Mucosa of descending colon (tissue), 3 donors: ENCODE measurements at regions not wholly inside any gene's neighbourhood (a gene's known extent, or its start where the extent isn't known, plus 50 kb on each side); places are given as distances from the start of the nearest gene placed in this dataset.

ENCODE experiments used
- ATAC-seq: fragments of 200-7000 bp; cut with Tn5 transposase; one replicate; pipeline ENCODE4 v1.9.1; 2020; ENCODE audit warnings: mild to moderate bottlenecking, moderate library complexity
- DNase-seq, 3 donors: peaks; one replicate each; pipeline ENCODE4 v3.0.0-alpha.2; 2020
- H3K36me3 ChIP-seq: fragments of 200-600 bp; one replicate; pipeline ENCODE4 v1.8.0; 2021; ENCODE audit warnings: low read depth, mild to moderate bottlenecking
- H3K4me1 ChIP-seq: fragments of 200-600 bp; one replicate; pipeline ENCODE4 v1.8.0; 2021; ENCODE audit warnings: low read depth, mild to moderate bottlenecking
- H3K4me3 ChIP-seq: fragments of 200-600 bp; one replicate; pipeline ENCODE4 v1.8.0; 2021; ENCODE audit warnings: mild to moderate bottlenecking
- H3K9me3 ChIP-seq: fragments of 200-600 bp; one replicate; pipeline ENCODE4 v1.8.0; 2021; ENCODE audit warnings: mild to moderate bottlenecking
- intact Hi-C, 2 donors: fragments of 100-400 bp; cut with DNase I in 1 of 2; cut with micrococcal nuclease in 1 of 2; formaldehyde crosslinking; loops; one replicate each; pipeline versions ENCODE4 v1.11.0 to v1.11.1; 2022; cut with DNase I, micrococcal nuclease
- TF ChIP-seq, protein P1 (sequence below): fragments of 200-600 bp; IDR thresholded peaks from one replicate; pipeline ENCODE4 v1.8.0; 2022; ENCODE audit warnings: antibody characterized with exemption, mild to moderate bottlenecking
- donor health status: DM: no; HTN: no; CAD: no; lungs with moderate emphysema.
- donor health status: DM: no; HTN: no; CAD: no.
- donor health status: DM: no; HTN: yes; CAD: no.

DNA sequence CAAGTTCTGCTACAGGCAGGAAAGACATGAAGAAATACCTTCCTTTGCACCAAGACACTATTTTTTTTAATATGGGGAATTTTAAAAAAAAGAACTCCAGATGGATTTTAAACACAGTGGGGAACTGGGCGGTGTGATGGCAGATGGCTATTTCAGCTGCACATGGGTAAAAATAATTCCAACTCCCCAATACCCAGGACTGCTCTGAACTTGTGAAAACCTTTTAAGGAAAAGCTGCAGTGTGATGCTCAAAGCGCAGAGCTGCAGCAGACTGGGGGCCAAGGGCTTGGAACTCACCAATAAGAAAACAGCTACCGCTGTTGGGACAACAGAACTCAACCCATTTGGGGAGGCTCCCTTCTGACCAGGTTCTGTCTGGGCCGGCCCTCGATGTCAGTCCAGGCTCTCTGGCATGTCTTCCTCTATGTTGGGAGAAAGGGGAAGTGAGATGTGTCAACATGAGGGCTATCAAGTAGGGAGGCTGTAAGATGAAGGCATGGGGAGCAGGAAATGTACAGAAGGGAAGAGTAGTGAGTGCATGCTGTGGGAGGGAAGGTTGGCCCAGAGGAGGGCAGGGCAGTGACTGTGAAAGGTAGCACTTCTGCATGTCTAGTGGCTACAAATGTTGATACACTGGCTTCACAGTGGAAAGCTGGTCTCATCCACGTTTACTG, 64.0 kb upstream of the SLC14A2 start:
- ATAC-seq (no peak), DNase-seq (no peak)
- TF ChIP-seq, protein P1, sequence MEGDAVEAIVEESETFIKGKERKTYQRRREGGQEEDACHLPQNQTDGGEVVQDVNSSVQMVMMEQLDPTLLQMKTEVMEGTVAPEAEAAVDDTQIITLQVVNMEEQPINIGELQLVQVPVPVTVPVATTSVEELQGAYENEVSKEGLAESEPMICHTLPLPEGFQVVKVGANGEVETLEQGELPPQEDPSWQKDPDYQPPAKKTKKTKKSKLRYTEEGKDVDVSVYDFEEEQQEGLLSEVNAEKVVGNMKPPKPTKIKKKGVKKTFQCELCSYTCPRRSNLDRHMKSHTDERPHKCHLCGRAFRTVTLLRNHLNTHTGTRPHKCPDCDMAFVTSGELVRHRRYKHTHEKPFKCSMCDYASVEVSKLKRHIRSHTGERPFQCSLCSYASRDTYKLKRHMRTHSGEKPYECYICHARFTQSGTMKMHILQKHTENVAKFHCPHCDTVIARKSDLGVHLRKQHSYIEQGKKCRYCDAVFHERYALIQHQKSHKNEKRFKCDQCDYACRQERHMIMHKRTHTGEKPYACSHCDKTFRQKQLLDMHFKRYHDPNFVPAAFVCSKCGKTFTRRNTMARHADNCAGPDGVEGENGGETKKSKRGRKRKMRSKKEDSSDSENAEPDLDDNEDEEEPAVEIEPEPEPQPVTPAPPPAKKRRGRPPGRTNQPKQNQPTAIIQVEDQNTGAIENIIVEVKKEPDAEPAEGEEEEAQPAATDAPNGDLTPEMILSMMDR = no peak
- no peaks in the 10 kb centered on the region for H3K9me3 ChIP-seq
- intact Hi-C loops = no loop called here
- H3K4me1 ChIP-seq = no peaks in the 10 kb centered on the region
- H3K4me3 ChIP-seq = no peak overlapping the region
- H3K36me3 ChIP-seq = no peaks in the 10 kb centered on the region

DNA sequence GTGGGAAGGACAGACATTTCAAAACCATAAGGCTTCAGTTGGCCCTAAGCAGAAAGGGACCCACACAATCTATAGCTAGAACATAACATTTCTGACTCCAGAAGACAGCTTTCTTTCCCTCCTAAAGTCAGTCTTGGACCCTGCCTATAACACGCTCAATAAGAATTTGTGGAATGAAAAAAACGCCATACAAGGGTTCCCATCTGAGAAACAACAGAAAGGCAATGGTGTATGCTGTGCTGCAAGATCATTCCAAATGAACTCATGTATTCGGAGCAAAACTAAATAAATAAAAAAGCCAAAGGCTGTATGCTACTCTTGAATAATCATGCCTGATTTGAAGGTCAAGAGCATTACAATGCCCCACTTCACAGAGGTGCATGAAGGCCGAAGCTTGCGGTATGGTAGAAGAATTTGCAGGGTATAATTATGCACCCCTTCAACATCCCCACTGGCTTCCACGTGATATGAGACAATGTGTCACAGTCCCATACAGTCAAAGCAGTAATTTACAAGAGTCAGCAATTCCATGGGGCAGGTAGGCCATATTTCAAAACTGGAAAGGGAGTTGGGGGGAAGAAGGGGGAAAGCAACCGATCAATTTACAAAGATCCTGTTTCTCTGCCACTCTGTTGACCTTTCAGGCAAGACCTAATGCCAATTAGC, 61.4 kb upstream of the SLC14A2 start:
- no peaks in the 10 kb centered on the region for H3K9me3 ChIP-seq
- TF ChIP-seq, protein P1 = no peak
- no peaks in the 10 kb centered on the region for H3K4me1 ChIP-seq
- no peak for ATAC-seq
- no peaks in the 10 kb centered on the region for H3K36me3 ChIP-seq
- intact Hi-C loops = no loop called here
- no peak for DNase-seq
- no peak overlapping the region for H3K4me3 ChIP-seq

DNA sequence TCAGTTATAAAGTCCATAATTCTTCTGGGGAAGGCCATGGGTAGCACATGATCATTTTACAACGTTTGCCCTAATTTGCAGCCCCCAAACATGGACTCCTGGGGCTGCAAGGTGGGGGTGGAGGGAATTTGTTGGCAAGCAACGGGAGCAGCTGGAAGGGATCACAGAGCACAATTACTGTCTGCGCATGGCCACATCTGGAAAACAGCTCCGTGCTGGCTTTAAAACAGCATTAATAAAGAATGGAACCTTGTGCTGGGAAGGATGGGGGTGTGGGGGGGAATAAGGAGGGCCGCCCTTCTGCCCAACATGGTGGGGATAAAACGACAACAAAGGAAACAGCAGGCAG, 60.9 kb upstream of the SLC14A2 start:
- no peaks in the 10 kb centered on the region for H3K4me1 ChIP-seq
- DNase-seq = no peak
- no peak overlapping the region for H3K4me3 ChIP-seq
- no peak for ATAC-seq
- intact Hi-C loops = no loop called here
- TF ChIP-seq, protein P1 = no peak
- no peaks in the 10 kb centered on the region for H3K9me3 ChIP-seq
- H3K36me3 ChIP-seq = no peaks in the 10 kb centered on the region

DNA sequence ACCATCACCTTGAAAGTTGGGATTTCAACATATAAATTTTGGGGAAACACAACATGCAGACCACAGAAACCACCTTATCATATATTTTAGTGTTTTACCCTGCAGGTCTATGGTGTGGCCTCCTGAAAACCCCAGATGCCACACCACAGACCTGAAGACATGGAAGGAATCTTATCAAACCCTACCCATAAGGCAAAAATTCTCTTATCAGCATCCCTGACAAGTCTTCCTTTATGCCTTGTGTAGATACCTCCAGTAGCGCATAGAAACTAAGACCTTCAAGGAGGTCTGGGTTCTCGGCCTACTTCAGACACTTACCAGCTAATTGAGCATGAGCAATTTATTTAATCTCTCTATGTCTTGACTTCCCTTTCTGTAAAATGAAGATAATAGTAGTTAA, 59.1 kb upstream of the SLC14A2 start:
- ATAC-seq (no peak), DNase-seq (no peak)
- Histone ChIP-seq H3K36me3 (no peaks in the 10 kb centered on the region), H3K4me1 (no peaks in the 10 kb centered on the region), H3K4me3 (no peak overlapping the region), H3K9me3 (no peaks in the 10 kb centered on the region)
- intact Hi-C loops = no loop called here
- TF ChIP-seq, protein P1 = no peak

DNA sequence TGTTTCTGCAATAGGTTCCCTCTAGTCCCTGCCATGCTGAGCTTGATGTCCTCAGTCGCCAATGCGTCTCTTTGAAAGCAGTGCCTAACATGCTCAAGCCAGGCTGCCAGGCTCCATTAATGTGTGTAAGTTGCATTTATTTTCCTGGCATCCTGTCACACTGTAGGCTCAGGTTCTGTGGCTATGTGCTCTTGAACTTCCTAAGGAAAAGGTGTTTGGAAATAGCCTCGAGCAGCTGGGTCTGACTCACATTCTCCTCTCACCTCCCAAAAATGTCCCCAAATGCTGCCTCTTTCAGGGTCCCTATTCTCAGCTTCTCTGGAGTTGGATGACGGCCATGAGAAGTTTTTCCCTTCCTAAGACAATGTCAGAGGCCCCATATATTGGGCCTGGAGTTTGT, 58.0 kb upstream of the SLC14A2 start:
- ATAC-seq = no peak
- intact Hi-C loops = no loop called here
- no peaks in the 10 kb centered on the region for H3K4me1 ChIP-seq

More for the DNA sequence above, 58.0 kb upstream of the SLC14A2 start:
- DNase-seq = no peak
- no peak overlapping the region for H3K4me3 ChIP-seq
- H3K36me3 ChIP-seq = no peaks in the 10 kb centered on the region
- TF ChIP-seq, protein P1 = no peak
- no peaks in the 10 kb centered on the region for H3K9me3 ChIP-seq
